AG09309 (cell line): ENCODE measurements at regions not wholly inside any gene's neighbourhood (a gene's known extent, or its start where the extent isn't known, plus 50 kb on each side); places are given as distances from the start of the nearest gene placed in this dataset.

Experiments
- DNase-seq: peaks from one replicate; pipeline ENCODE4 v3.0.0-alpha.2; 2010; ENCODE audit warnings: low read depth
- H3K4me3 ChIP-seq: 2 replicates; pipeline ENCODE4 v1.5.1; 2011; ENCODE audit warnings: mild to moderate bottlenecking, low read depth, low read length, moderate library complexity; ENCODE audit not compliant: control insufficient read depth
- TF ChIP-seq, protein P1 (sequence below): IDR thresholded peaks from 2 replicates; pipeline ENCODE4 v1.5.1; 2011; ENCODE audit warnings: mild to moderate bottlenecking, low read depth, low read length, inconsistent platforms; ENCODE audit not compliant: insufficient read depth, control insufficient read depth; ENCODE audit errors: missing control alignments

DNA sequence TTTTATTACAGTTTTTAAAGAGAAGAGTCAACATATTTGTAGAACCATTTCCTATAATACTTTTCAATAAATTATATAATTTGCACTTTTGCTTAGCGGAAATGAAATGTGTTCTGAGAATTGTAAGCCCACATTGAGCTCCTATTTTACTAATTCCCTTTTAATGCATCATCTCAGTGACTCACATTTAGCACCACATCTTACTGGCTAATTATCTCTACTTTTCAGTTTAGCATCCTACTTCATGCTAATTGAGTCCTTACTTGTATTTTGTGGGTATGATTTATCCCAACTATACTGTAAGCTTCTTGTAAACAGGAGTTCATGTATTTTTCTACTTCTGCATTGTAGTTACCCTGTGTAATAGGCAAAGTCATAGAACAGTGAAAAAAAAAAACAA, 67.5 kb downstream of the TMX1 start:
- no peak for DNase-seq
- no peak overlapping the region for H3K4me3 ChIP-seq
- TF ChIP-seq, protein P1, sequence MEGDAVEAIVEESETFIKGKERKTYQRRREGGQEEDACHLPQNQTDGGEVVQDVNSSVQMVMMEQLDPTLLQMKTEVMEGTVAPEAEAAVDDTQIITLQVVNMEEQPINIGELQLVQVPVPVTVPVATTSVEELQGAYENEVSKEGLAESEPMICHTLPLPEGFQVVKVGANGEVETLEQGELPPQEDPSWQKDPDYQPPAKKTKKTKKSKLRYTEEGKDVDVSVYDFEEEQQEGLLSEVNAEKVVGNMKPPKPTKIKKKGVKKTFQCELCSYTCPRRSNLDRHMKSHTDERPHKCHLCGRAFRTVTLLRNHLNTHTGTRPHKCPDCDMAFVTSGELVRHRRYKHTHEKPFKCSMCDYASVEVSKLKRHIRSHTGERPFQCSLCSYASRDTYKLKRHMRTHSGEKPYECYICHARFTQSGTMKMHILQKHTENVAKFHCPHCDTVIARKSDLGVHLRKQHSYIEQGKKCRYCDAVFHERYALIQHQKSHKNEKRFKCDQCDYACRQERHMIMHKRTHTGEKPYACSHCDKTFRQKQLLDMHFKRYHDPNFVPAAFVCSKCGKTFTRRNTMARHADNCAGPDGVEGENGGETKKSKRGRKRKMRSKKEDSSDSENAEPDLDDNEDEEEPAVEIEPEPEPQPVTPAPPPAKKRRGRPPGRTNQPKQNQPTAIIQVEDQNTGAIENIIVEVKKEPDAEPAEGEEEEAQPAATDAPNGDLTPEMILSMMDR = no peak

DNA sequence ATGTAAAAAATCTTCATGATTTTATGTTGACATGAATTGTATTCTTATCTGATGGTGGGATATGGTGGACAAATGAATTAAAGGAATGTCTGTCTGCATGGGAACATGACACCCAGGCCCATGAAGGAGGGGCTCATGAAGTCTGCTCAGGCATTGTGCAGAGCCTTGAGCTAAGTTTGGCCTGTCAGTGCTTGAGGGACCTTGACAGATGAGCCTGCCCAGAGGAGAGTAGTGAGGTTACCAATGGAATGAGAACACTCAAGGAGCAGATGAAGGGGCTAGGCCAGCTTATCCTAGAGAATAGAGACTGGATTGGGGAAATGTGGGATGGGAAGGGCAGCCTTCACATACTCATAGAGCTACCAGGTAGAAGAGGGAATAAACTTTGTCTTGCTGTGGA, 68.8 kb downstream of the TMX1 start:
- TF ChIP-seq, protein P1 = no peak
- no peak for DNase-seq
- H3K4me3 ChIP-seq = no peak overlapping the region

GRCh38 chr14:51310505-51310944, 70.5 kb downstream of the TMX1 start:
- H3K4me3 ChIP-seq = no peak overlapping the region
- TF ChIP-seq, protein P1 = no peak
- no peak for DNase-seq

DNA sequence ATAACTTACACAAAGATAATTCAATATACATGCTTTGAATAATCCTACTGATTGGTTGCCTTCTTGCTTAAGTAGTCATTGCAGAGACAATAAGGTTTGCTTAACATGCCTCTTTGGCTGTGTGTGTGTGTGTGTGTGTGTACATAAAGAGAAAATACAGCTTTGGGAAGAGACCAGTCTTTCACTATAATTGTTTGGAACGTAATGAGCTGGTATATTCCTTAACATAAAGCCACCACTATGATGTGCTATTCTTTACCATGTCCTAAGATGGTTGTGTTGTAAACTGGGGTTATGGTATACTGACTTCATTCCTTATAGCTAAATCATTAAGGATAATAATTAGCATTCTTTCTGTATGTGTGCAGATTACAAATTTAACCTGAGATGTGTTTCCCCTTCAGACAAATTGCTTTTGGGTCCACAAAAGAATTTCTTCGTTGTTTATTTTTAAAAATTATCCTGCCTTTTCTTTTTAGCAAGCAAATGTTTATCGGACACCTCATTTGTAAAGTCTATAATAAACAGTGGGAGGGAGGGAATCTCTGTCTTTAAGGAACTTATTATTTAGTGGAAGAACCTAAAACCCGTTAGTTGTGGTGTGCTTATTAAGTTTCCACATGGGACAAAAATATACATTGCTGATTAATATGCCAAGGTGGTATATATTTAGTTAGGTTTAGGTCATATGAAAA, 74.4 kb downstream of the TMX1 start:
- no peak overlapping the region for H3K4me3 ChIP-seq
- TF ChIP-seq, protein P1 = no peak
- DNase-seq = no peak

DNA sequence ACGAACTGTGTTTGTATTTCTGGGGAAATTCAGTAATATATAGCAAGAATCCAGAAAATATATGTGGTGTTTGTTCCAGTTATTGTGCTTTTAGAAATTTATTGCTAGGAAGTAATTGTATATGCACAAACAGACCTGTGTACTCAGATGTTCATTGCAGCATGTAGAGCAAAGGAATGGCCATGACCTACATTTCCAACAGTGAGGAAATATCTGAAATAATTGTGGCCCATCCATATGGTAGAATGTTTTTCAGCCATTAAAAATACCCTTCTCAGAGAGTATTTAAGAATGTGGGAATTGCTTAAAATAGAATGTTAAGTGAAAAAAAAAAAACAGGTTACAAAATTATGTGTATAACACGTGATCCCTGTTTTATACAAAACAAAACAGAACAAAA, 77.3 kb downstream of the TMX1 start:
- H3K4me3 ChIP-seq = no peak overlapping the region
- DNase-seq = no peak
- TF ChIP-seq, protein P1 = no peak

GRCh38 chr14:51318813-51319597, 79.0 kb downstream of the TMX1 start:
- no peak overlapping the region for H3K4me3 ChIP-seq
- TF ChIP-seq, protein P1 = no peak
- DNase-seq = no peak
